ENCODE measurements at regions not wholly inside any gene's neighbourhood (a gene's known extent, or its start where the extent isn't known, plus 50 kb on each side); places are given as distances from the start of the nearest gene placed in this dataset.

DNA sequence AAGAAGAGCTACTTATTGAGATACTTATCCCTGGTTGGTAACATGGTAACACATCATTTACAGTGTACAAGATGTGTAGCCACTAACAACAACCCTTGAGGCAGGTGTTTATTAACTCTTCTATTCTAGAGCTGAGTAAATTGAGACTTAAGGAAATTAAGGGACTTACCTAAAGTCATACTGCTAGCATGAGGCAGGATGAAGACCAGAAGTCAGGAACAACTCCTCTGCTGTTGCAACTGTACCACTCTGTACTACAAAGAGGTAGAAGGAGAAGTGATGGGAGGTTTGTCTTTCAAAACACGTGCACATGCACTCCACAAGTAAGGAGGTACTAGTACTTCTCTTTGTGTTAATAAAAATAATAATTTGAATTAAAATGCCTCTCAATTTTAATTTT lies 79.9 kb downstream of the LLPH start:
- H2BK5ac ChIP-seq (ENCODE audit: low read depth, low read length), result no peak overlapping the region
- no peak for TF ChIP-seq JUN (IDR thresholded peaks at IDR 0.05; ENCODE audit: low read depth, low read length)
- no peak for TF ChIP-seq HDAC6 (IDR thresholded peaks at IDR 0.05; ENCODE audit: low read depth, low read length)
- TF ChIP-seq, protein P1, sequence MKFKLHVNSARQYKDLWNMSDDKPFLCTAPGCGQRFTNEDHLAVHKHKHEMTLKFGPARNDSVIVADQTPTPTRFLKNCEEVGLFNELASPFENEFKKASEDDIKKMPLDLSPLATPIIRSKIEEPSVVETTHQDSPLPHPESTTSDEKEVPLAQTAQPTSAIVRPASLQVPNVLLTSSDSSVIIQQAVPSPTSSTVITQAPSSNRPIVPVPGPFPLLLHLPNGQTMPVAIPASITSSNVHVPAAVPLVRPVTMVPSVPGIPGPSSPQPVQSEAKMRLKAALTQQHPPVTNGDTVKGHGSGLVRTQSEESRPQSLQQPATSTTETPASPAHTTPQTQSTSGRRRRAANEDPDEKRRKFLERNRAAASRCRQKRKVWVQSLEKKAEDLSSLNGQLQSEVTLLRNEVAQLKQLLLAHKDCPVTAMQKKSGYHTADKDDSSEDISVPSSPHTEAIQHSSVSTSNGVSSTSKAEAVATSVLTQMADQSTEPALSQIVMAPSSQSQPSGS (IDR thresholded peaks at IDR 0.05; ENCODE audit: low read length), result no peak
- no peak overlapping the region for H3K23ac ChIP-seq (ENCODE audit: insufficient read length)
- no peak overlapping the region for H2BK120ac ChIP-seq (replicated peaks; ENCODE audit: low read depth, low read length)
- no peak overlapping the region for H4K91ac ChIP-seq (replicated peaks; ENCODE audit: insufficient read length, low read length)
- H2BK15ac ChIP-seq (ENCODE audit: low read length), result no peak overlapping the region
- no peak overlapping the region for H2BK20ac ChIP-seq (ENCODE audit: low read length)
- DNase-seq (ENCODE audit: low read depth in 1 of 2, low spot score in 2 of 2) (no peak), FAIRE-seq (no peak)
- H3K27ac ChIP-seq (ENCODE audit: low read depth, low read length), result no peak overlapping the region
- H2AK5ac ChIP-seq (ENCODE audit: low read depth, low read length), result no peak overlapping the region
- H3K56ac ChIP-seq (replicated peaks; ENCODE audit: insufficient read length, low read depth, low read length), result no peak overlapping the region
- H4K5ac ChIP-seq (ENCODE audit: insufficient read length, low read depth, low read length), result no peak overlapping the region
- WGBS, 2 experiments (ENCODE audit: extremely low coverage in 1 of 2, insufficient coverage in 1 of 2, insufficient read length in 1 of 2, insufficient replicate concordance in 2 of 2, low coverage in 1 of 2, low lambda C conversion rate in 2 of 2, missing lambda C conversion rate in 1 of 2), result 87% methylated on average over 1 of the region's 1 CpG; no CpG with 5 or more reads in 1 of the 2 experiments
- H3K79me2 ChIP-seq (ENCODE audit: control insufficient read depth in 1 of 2, insufficient read depth in 2 of 2, low read length in 2 of 2), result no peaks in the 10 kb centered on the region
- no peak overlapping the region for H4K8ac ChIP-seq (ENCODE audit: extremely low read depth, insufficient read depth, low read length)
- no peaks in the 10 kb centered on the region for H3K27me3 ChIP-seq (replicated peaks in 1 of 4; ENCODE audit: control insufficient read depth in 3 of 4, extremely low read depth in 1 of 4, insufficient read depth in 3 of 4, low read length in 3 of 4)
- ChIA-PET CTCF (ENCODE audit: partially characterized antibody) (no interaction called here), POLR2A (ENCODE audit: partially characterized antibody) (no interaction called here)
- no peak overlapping the region for H2AFZ ChIP-seq (ENCODE audit: low read length)
- no peak overlapping the region for H3K4me3 ChIP-seq (ENCODE audit: extremely low read depth in 1 of 4, insufficient read depth in 2 of 4, low read depth in 3 of 4, low read length in 4 of 4)
- H3K4ac ChIP-seq (replicated peaks; ENCODE audit: insufficient read length, low read depth, low read length), result no peak overlapping the region
- H3K9ac ChIP-seq (replicated peaks in 1 of 4; ENCODE audit: extremely low read depth in 1 of 4, low read depth in 3 of 4, low read length in 3 of 4), result no peak overlapping the region
- no peaks in the 10 kb centered on the region for H3K79me1 ChIP-seq (ENCODE audit: low read depth, low read length)
- H3K23me2 ChIP-seq (ENCODE audit: low read depth, low read length), result no peaks in the 10 kb centered on the region
- H3K36me3 ChIP-seq (ENCODE audit: control insufficient read depth in 2 of 4, insufficient read depth in 4 of 4, low read length in 3 of 4), result no peaks in the 10 kb centered on the region
- H3K18ac ChIP-seq (ENCODE audit: extremely low read depth, low read length), result no peak overlapping the region
- no peaks in the 10 kb centered on the region for H3K4me1 ChIP-seq (replicated peaks in 1 of 4; ENCODE audit: control insufficient read depth in 3 of 4, insufficient read depth in 4 of 4, low read length in 3 of 4)
- H3K14ac ChIP-seq (ENCODE audit: insufficient read length), result no peak overlapping the region
- H3K4me2 ChIP-seq (ENCODE audit: insufficient read depth in 1 of 2, low read depth in 2 of 2, low read length in 2 of 2), result no peak overlapping the region
- H2BK12ac ChIP-seq (ENCODE audit: low read depth, low read length), result no peak overlapping the region
- H4K20me1 ChIP-seq (replicated peaks in 1 of 2; ENCODE audit: control insufficient read depth in 1 of 2, insufficient read depth in 2 of 2, low read length in 2 of 2), result no peaks in the 10 kb centered on the region
- H3K9me3 ChIP-seq (ENCODE audit: insufficient read depth in 2 of 2, low read depth in 1 of 2, low read length in 1 of 2), result no peaks in the 10 kb centered on the region
